A673 (cell line): ENCODE measurements at regions not wholly inside any gene's neighbourhood (a gene's known extent, or its start where the extent isn't known, plus 50 kb on each side); places are given as distances from the start of the nearest gene placed in this dataset.

Experiments used
- EZH2 ChIP-seq: fragments of 200-600 bp; sonication (generic); IDR thresholded peaks from 2 replicates; pipeline ENCODE4 v1.6.1; 2017; ENCODE audit warnings: borderline replicate concordance, low read depth, mild to moderate bottlenecking, mixed read lengths, antibody characterized with exemption, low read length; ENCODE audit not compliant: poor library complexity, severe bottlenecking
- TF ChIP-seq, protein P1 (sequence below): fragments of 300-800, 200-600 bp; sonication (generic); conservative IDR thresholded peaks from 2 replicates; pipeline ENCODE4 v1.5.1; 2017; ENCODE audit warnings: low read depth, mild to moderate bottlenecking, antibody characterized with exemption, low read length, moderate library complexity, mixed read lengths

DNA sequence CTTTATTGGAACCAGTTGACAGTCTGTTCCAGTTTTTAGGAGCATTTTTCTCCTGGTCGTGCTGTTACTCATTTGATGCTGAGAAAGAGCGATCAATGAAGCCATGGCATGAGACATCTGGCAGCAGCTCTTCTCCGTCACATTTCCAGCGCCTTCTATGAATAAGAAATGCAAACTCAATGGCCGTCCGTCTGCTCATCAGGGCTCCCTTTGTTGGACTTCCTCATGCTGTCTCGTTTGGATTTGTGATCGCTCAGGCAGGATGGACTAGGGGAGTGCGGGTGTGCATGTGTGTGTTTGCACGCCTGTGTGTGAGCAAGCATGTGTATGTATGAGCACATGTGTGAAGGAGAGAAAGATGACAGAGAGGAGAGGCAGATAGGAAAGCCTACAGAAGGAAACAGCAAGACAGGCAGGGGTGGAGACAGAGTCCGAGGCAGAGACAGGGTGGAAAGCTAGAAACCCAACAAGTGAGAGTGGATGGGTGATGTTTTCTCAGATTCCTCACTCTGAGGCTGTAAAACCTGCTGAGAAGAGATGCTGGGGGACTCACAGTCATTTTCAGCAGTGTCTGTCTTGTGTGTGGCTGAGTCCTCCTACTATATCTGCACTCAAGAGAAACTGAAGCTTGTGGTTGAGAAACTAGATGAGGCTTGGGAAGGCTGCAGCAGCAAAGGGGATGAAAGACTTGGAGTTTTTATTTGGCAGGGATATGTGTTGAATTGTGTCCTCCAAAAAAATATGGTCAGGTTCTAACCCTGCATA lies 56.0 kb upstream of the CLMP start:
- TF ChIP-seq, protein P1, sequence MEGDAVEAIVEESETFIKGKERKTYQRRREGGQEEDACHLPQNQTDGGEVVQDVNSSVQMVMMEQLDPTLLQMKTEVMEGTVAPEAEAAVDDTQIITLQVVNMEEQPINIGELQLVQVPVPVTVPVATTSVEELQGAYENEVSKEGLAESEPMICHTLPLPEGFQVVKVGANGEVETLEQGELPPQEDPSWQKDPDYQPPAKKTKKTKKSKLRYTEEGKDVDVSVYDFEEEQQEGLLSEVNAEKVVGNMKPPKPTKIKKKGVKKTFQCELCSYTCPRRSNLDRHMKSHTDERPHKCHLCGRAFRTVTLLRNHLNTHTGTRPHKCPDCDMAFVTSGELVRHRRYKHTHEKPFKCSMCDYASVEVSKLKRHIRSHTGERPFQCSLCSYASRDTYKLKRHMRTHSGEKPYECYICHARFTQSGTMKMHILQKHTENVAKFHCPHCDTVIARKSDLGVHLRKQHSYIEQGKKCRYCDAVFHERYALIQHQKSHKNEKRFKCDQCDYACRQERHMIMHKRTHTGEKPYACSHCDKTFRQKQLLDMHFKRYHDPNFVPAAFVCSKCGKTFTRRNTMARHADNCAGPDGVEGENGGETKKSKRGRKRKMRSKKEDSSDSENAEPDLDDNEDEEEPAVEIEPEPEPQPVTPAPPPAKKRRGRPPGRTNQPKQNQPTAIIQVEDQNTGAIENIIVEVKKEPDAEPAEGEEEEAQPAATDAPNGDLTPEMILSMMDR = no peak
- TF ChIP-seq EZH2 = no peak
